Activated CD8-positive, alpha-beta T cell treated with anti-CD3 and anti-CD28 coated beads for 36 hours (primary cell): ENCODE measurements at regions not wholly inside any gene's neighbourhood (a gene's known extent, or its start where the extent isn't known, plus 50 kb on each side); places are given as distances from the start of the nearest gene placed in this dataset.

ENCODE experiments used
- ATAC-seq: fragments of 200-7000 bp; cut with Tn5 transposase; one replicate; pipeline ENCODE4 v1.10.0; 2021; ENCODE audit warnings: mild to moderate bottlenecking, moderate library complexity
- CTCF ChIA-PET: fragments of 350-600 bp; sonication (Branson Sonifier 250); formaldehyde crosslinking; loops from one replicate; lab custom pipeline; 2021; ENCODE audit warnings: antibody characterized with exemption; lab: Charles Lee
- POLR2A ChIA-PET: fragments of 350-600 bp; sonication (Branson Sonifier 250); formaldehyde crosslinking; loops from one replicate; lab custom pipeline; 2021; ENCODE audit warnings: antibody characterized with exemption; lab: Charles Lee
- DNase-seq: peaks from one replicate; pipeline ENCODE4 v3.0.0-alpha.2; 2020
- H3K27ac Mint-ChIP-seq: one replicate; pipeline ENCODE4 v1.8.0; 2021; ENCODE audit warnings: mild to moderate bottlenecking, mixed read lengths
- H3K27me3 Mint-ChIP-seq: one replicate; pipeline ENCODE4 v1.8.0; 2021; ENCODE audit warnings: mixed read lengths
- H3K36me3 Mint-ChIP-seq: one replicate; pipeline ENCODE4 v1.8.0; 2021; ENCODE audit warnings: low read depth, mixed read lengths
- H3K4me1 Mint-ChIP-seq: one replicate; pipeline ENCODE4 v1.8.0; 2021; ENCODE audit warnings: low read depth, mixed read lengths
- H3K4me3 Mint-ChIP-seq: one replicate; pipeline ENCODE4 v1.8.0; 2021; ENCODE audit warnings: mild to moderate bottlenecking, moderate library complexity, mixed read lengths
- H3K9me3 Mint-ChIP-seq: one replicate; pipeline ENCODE4 v1.8.0; 2021; ENCODE audit warnings: mixed read lengths
- intact Hi-C: fragments of 100-400 bp; cut with micrococcal nuclease; formaldehyde crosslinking; loops from one replicate; pipeline ENCODE4 v1.10.0; 2022
- TF ChIP-seq, protein P1 (sequence below): fragments of 200-600 bp; IDR thresholded peaks from one replicate; pipeline ENCODE4 v1.8.0; 2022; ENCODE audit warnings: antibody characterized with exemption, mild to moderate bottlenecking

DNA sequence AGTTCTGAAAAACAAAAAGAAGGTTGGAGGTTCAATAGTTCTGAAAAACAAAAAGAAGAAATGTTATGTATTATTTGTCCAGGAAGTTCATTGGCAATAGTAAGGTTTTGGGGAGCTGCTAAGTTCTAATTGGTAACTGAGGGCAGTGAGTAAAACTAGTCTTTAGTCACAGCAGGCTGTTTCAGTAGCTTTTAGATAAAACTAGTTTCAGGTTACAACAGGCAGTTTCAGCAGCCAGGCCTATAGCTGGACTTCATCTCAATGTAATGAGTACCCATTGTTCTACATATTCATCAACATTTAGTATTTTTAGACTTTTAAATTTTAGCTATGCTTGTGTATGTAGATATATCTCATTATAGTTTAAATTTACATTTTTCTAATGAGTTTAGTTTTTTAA lies 639.3 kb downstream of the TOX3 start:
- TF ChIP-seq, protein P1, sequence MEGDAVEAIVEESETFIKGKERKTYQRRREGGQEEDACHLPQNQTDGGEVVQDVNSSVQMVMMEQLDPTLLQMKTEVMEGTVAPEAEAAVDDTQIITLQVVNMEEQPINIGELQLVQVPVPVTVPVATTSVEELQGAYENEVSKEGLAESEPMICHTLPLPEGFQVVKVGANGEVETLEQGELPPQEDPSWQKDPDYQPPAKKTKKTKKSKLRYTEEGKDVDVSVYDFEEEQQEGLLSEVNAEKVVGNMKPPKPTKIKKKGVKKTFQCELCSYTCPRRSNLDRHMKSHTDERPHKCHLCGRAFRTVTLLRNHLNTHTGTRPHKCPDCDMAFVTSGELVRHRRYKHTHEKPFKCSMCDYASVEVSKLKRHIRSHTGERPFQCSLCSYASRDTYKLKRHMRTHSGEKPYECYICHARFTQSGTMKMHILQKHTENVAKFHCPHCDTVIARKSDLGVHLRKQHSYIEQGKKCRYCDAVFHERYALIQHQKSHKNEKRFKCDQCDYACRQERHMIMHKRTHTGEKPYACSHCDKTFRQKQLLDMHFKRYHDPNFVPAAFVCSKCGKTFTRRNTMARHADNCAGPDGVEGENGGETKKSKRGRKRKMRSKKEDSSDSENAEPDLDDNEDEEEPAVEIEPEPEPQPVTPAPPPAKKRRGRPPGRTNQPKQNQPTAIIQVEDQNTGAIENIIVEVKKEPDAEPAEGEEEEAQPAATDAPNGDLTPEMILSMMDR, result no peak
- CTCF ChIA-PET, result no interaction called here
- H3K36me3 Mint-ChIP-seq, result no peaks in the 10 kb centered on the region

DNA sequence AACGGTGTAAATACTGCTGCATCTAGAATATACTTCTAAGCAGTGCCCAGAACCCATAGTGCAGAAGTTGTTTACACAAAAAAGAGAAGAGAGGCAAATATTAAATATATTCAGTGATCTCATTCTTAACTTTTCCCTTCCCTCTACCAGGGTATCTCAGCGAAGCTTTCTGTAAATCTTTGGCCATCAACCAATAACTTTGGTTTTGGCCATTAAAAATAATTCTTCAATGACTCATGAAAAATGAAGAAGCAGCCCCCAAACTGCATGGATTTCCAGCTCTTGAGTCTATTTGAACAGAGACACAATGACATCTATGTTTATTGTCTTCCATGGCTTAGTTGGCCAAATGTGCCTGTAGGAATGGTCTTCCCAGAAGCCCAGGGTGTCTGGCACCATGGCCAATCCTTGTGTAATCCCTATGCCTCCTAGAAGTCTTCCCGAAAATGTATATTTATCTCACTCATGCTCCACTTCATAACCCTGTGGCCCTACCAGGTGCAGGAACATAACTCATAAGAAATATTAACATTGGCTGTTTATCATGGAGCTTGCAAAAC lies 646.6 kb downstream of the TOX3 start:
- CTCF ChIA-PET, result no interaction called here
- Mint-ChIP-seq H3K36me3 (no peaks in the 10 kb centered on the region), H3K9me3 (no peaks in the 10 kb centered on the region), H3K4me1 (no peaks in the 10 kb centered on the region), H3K4me3 (no peak overlapping the region), H3K27ac (no peak overlapping the region), H3K27me3 (no peaks in the 10 kb centered on the region)
- TF ChIP-seq, protein P1, result no peak
- no peak for DNase-seq
- no peak for ATAC-seq
- POLR2A ChIA-PET, result no interaction called here
- intact Hi-C loops, result no loop called here

More for the DNA sequence above, 639.3 kb downstream of the TOX3 start:
- Mint-ChIP-seq H3K4me1 (no peaks in the 10 kb centered on the region), H3K27me3 (no peaks in the 10 kb centered on the region), H3K4me3 (no peak overlapping the region), H3K27ac (no peak overlapping the region), H3K9me3 (no peaks in the 10 kb centered on the region)
- DNase-seq (no peak), ATAC-seq (no peak)
- POLR2A ChIA-PET, result no interaction called here
- intact Hi-C loops, result no loop called here

DNA sequence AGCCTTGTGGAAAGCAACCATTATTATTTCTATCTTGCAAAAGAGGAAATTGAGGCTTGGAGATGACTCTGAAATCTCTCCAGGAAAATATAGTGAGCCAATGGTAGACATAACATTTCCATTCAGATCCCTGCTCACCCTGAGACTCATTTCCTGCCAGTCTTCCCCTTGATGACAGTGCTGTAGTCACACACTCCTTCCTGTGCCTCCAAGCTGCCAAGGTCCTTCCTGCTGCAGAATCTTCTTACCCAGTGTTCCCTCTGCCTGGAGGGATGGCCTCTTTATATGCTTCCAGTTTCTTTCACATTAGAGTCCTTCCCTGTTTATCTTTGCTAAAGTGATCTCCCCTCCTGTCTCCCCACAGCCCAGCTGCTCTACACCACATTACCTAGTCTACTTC lies 648.1 kb downstream of the TOX3 start:
- no peaks in the 10 kb centered on the region for H3K4me1 Mint-ChIP-seq
- no peak overlapping the region for H3K4me3 Mint-ChIP-seq
- ATAC-seq (no peak), DNase-seq (no peak)
- TF ChIP-seq, protein P1, result no peak
- H3K9me3 Mint-ChIP-seq, result no peaks in the 10 kb centered on the region
- no peaks in the 10 kb centered on the region for H3K27me3 Mint-ChIP-seq
- intact Hi-C loops, result no loop called here
- H3K27ac Mint-ChIP-seq, result no peak overlapping the region
- ChIA-PET CTCF (no interaction called here), POLR2A (no interaction called here)
- no peaks in the 10 kb centered on the region for H3K36me3 Mint-ChIP-seq

DNA sequence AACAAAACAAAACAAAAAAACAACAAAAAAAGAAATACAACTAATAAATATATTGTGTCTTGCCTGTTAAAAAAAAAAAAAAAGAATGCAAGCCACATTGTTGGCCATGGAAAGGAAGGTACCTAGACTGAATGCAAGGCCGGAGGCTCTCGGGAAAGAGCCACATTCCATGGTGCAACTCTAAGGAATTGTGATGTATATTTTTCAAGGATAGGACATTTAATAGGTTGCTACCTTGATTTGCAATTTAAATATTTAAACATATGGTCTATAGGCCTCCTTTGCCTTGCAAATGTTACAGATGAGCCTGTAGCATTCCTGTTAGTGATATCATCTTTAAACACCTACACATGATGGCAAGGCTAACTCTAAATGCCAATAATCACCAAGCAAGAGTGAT lies 650.9 kb downstream of the TOX3 start:
- Mint-ChIP-seq H3K9me3 (peaks cover 3% of the 10 kb centered on the region), H3K27me3 (no peaks in the 10 kb centered on the region), H3K36me3 (no peaks in the 10 kb centered on the region), H3K4me1 (no peaks in the 10 kb centered on the region), H3K27ac (no peak overlapping the region), H3K4me3 (no peak overlapping the region)
- ChIA-PET CTCF (no interaction called here), POLR2A (no interaction called here)
- TF ChIP-seq, protein P1, result no peak
- intact Hi-C loops, result no loop called here
- no peak for ATAC-seq
- no peak for DNase-seq

DNA sequence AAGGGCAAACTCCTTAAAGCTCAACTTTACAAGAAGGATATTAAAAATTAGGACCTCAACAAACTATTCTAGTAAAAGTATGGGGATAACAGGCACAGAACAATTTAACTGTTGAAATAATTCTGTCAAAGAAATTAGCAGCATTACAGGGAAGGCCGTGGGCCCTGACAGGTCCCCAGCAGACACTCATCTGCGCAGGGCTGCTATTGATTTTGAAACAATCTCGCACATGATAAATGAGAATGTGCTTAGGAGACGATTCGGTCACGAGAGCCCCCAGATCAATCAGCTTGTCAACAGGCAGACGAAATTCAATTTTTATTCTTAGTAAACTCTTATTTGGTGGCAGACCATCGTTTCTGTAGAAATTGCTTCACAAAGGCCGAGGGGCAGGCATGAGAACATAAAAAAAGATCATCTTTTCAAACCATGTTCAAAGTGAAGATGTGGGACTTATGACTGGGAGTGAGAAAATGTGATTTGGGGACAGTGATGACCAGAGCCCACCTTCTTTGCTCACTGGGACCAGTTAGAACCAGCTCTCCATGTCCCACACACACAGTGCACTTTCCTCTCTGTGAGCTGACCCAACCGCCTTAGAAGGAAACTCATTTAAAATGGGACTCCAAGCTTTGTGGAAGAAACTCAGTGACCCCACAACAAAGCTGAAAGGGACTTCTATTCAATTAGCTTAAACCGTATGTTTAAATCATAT lies 654.5 kb downstream of the TOX3 start:
- no peak for ATAC-seq
- CTCF ChIA-PET, result no interaction called here
- Mint-ChIP-seq H3K9me3 (peaks cover 6% of the 10 kb centered on the region), H3K36me3 (no peaks in the 10 kb centered on the region), H3K4me3 (no peak overlapping the region), H3K27me3 (no peaks in the 10 kb centered on the region), H3K27ac (no peak overlapping the region), H3K4me1 (no peaks in the 10 kb centered on the region)
- DNase-seq, result no peak
- TF ChIP-seq, protein P1, result no peak
- intact Hi-C loops, result no loop called here
- POLR2A ChIA-PET, result no interaction called here
